Mesendoderm (in vitro differentiated cells): ENCODE measurements at regions not wholly inside any gene's neighbourhood (a gene's known extent, or its start where the extent isn't known, plus 50 kb on each side); places are given as distances from the start of the nearest gene placed in this dataset.

Source experiments
- DNase-seq: peaks from one replicate; pipeline ENCODE4 v3.0.0; 2013
- H2AK5ac ChIP-seq: 2 replicates; pipeline ENCODE4 v1.6.1; 2013; ENCODE audit warnings: low read length, inconsistent platforms
- H2BK120ac ChIP-seq: 2 replicates; pipeline ENCODE4 v1.6.1; 2013; ENCODE audit warnings: low read depth, mild to moderate bottlenecking, low read length, moderate library complexity, mixed read lengths
- H2BK15ac ChIP-seq: replicated peaks from 2 replicates; pipeline ENCODE4 v1.6.1; 2013; ENCODE audit warnings: low read depth, mild to moderate bottlenecking, moderate library complexity
- H2BK5ac ChIP-seq: 2 replicates; pipeline ENCODE4 v1.6.1; 2013; ENCODE audit warnings: low read length, inconsistent platforms
- H3K18ac ChIP-seq: 2 replicates; pipeline ENCODE4 v1.6.1; 2013; ENCODE audit warnings: mild to moderate bottlenecking, low read length, mixed read lengths
- H3K23ac ChIP-seq: one replicate; pipeline ENCODE4 v1.6.1; 2013; ENCODE audit warnings: low read length
- H3K27ac ChIP-seq: 2 replicates; pipeline ENCODE4 v1.5.1; 2013; ENCODE audit warnings: low read depth, mild to moderate bottlenecking, inconsistent platforms, low read length, moderate library complexity
- H3K27me3 ChIP-seq: 2 replicates; pipeline ENCODE4 v1.6.1; 2013; ENCODE audit warnings: low read length, control low read depth, mild to moderate bottlenecking, inconsistent platforms; ENCODE audit not compliant: insufficient read depth, poor library complexity
- H3K36me3 ChIP-seq: 2 replicates; pipeline ENCODE4 v1.6.1; 2013; ENCODE audit warnings: low read length, inconsistent platforms; ENCODE audit not compliant: control insufficient read depth, insufficient read depth
- H3K4ac ChIP-seq: one replicate; pipeline ENCODE4 v1.6.1; 2013; ENCODE audit warnings: low read depth, mild to moderate bottlenecking, low read length, moderate library complexity
- H3K4me1 ChIP-seq: 2 replicates; pipeline ENCODE4 v1.6.1; 2013; ENCODE audit warnings: low read depth, low read length, inconsistent platforms; ENCODE audit not compliant: control insufficient read depth
- H3K4me2 ChIP-seq: 2 replicates; pipeline ENCODE4 v1.6.1; 2013; ENCODE audit warnings: low read length
- H3K4me3 ChIP-seq: 2 replicates; pipeline ENCODE4 v1.5.1; 2013; ENCODE audit warnings: mild to moderate bottlenecking, low read length
- H3K56ac ChIP-seq: one replicate; pipeline ENCODE4 v1.6.1; 2013; ENCODE audit warnings: low read length
- H3K79me1 ChIP-seq: 2 replicates; pipeline ENCODE4 v1.6.1; 2013; ENCODE audit warnings: low read length, inconsistent platforms
- H3K79me2 ChIP-seq: 2 replicates; pipeline ENCODE4 v1.6.1; 2013; ENCODE audit warnings: mild to moderate bottlenecking, low read length; ENCODE audit not compliant: control insufficient read depth, insufficient read depth
- H3K9ac ChIP-seq: 2 replicates; pipeline ENCODE4 v1.6.1; 2013; ENCODE audit warnings: low read length, inconsistent platforms
- H4K5ac ChIP-seq: one replicate; pipeline ENCODE4 v1.6.1; 2013; ENCODE audit warnings: low read length
- H4K8ac ChIP-seq: one replicate; pipeline ENCODE4 v1.6.1; 2013; ENCODE audit warnings: low read depth, mild to moderate bottlenecking, control low read depth, low read length, moderate library complexity
- WGBS: extraction: QIAGEN DNeasy Blood & Tissue Kit; methylation state at CpG from one replicate; pipeline ENCODE4 v1.1.7; 2013; ENCODE audit warnings: low lambda C conversion rate, missing lambda C conversion rate; ENCODE audit not compliant: insufficient coverage; ENCODE audit errors: extremely low coverage; 5-methylcytosine and 5-hydroxymethylcytosine counted together

DNA sequence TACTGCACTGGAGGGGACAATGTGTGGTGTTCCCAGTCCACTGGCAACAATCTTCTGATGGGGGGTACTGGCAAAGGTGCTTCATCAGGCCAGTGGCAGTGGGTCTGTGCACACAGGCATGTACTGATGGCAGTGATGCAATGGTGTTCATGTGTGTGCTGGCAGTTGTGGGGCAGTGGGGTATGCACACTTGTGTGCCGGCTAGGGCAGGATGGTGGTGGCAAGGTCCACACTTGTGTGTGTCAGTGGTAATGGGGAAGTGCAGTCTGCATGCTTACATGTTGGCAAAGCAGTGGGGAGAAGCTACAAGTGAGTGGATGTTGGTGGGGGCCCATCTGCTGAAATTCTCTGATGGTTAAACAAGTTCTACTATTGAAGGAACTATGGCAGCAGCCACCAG, 504.6 kb upstream of the ZNF462 start:
- DNase-seq, result no peak
- H3K23ac ChIP-seq, result no peak overlapping the region
- no peak overlapping the region for H3K27ac ChIP-seq
- no peak overlapping the region for H3K9ac ChIP-seq
- no peaks in the 10 kb centered on the region for H3K36me3 ChIP-seq
- no peak overlapping the region for H2BK5ac ChIP-seq
- WGBS, result no CpG with 5 or more reads among the region's 1 CpG
- H3K4me1 ChIP-seq, result no peaks in the 10 kb centered on the region
- no peaks in the 10 kb centered on the region for H3K79me1 ChIP-seq
- no peak overlapping the region for H2BK120ac ChIP-seq
- H3K56ac ChIP-seq, result no peak overlapping the region
- no peak overlapping the region for H3K4ac ChIP-seq
- H3K4me2 ChIP-seq, result no peak overlapping the region
- no peak overlapping the region for H2BK15ac ChIP-seq
- no peak overlapping the region for H4K5ac ChIP-seq
- H3K18ac ChIP-seq, result no peak overlapping the region
- H2AK5ac ChIP-seq, result no peak overlapping the region
- no peak overlapping the region for H3K4me3 ChIP-seq
- no peaks in the 10 kb centered on the region for H3K27me3 ChIP-seq
- H3K79me2 ChIP-seq, result no peaks in the 10 kb centered on the region
- H4K8ac ChIP-seq, result no peak overlapping the region

DNA sequence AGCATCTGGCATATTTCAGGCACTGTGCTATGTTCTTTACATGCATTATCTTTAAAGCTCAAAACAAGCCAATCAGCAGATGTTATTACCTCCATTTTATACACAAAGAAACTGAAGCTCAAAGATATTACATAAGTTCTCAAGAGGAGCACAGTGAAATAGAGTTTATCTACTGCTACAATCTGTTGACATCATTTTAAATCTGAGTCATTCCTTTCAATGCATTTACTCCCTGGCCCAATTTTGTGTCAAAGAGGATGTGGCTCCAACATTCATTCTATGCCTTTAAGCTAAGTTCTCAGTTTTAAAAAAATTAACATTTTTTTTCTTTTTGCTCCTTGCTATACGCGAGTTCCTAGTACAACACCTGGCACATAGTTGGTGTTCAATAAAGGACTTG, 486.3 kb upstream of the ZNF462 start:
- Histone ChIP-seq H4K5ac (no peak overlapping the region), H3K27ac (no peak overlapping the region), H2BK120ac (no peak overlapping the region), H4K8ac (no peak overlapping the region), H2AK5ac (no peak overlapping the region), H3K4ac (no peak overlapping the region), H3K23ac (no peak overlapping the region), H3K18ac (no peak overlapping the region), H3K79me1 (no peaks in the 10 kb centered on the region), H2BK5ac (no peak overlapping the region), H3K4me2 (no peak overlapping the region), H3K4me3 (no peak overlapping the region), H3K27me3 (no peaks in the 10 kb centered on the region), H3K36me3 (no peaks in the 10 kb centered on the region), H3K56ac (no peak overlapping the region), H2BK15ac (no peak overlapping the region), H3K79me2 (no peaks in the 10 kb centered on the region), H3K4me1 (no peaks in the 10 kb centered on the region), H3K9ac (no peak overlapping the region)
- no CpG with 5 or more reads among the region's 2 CpGs for WGBS
- DNase-seq, result no peak

DNA sequence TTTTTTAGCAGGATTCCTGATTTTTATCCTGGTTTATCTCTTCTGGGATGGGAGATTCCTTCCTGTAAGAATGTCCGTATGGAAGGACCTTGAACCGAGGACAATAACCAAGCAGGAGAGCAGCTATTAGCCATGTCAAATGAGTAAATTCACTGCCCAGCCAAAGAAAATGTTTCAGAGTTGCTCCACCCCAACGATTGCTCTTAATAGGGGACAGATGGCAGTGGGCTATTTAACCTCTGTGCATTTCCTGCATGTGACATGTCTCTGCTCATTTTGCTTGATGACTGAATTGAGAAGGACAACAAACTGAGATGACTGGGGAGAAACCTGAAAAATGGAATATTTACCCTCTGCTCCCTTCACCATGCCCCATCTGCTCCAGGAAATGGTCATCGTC, 479.9 kb upstream of the ZNF462 start:
- H3K23ac ChIP-seq, result no peak overlapping the region
- no peak for DNase-seq
- H3K56ac ChIP-seq, result no peak overlapping the region
- no peaks in the 10 kb centered on the region for H3K36me3 ChIP-seq
- no peak overlapping the region for H4K5ac ChIP-seq
- no peak overlapping the region for H3K4me2 ChIP-seq
- no peaks in the 10 kb centered on the region for H3K79me1 ChIP-seq
- WGBS, result no CpG with 5 or more reads among the region's 4 CpGs
- no peak overlapping the region for H2AK5ac ChIP-seq
- H3K27me3 ChIP-seq, result no peaks in the 10 kb centered on the region
- no peak overlapping the region for H4K8ac ChIP-seq
- H3K4ac ChIP-seq, result no peak overlapping the region
- no peak overlapping the region for H3K4me3 ChIP-seq
- no peaks in the 10 kb centered on the region for H3K79me2 ChIP-seq
- no peak overlapping the region for H2BK120ac ChIP-seq
- no peak overlapping the region for H3K27ac ChIP-seq
- no peak overlapping the region for H3K9ac ChIP-seq
- H2BK15ac ChIP-seq, result no peak overlapping the region
- no peak overlapping the region for H2BK5ac ChIP-seq
- H3K4me1 ChIP-seq, result no peaks in the 10 kb centered on the region
- no peak overlapping the region for H3K18ac ChIP-seq

DNA sequence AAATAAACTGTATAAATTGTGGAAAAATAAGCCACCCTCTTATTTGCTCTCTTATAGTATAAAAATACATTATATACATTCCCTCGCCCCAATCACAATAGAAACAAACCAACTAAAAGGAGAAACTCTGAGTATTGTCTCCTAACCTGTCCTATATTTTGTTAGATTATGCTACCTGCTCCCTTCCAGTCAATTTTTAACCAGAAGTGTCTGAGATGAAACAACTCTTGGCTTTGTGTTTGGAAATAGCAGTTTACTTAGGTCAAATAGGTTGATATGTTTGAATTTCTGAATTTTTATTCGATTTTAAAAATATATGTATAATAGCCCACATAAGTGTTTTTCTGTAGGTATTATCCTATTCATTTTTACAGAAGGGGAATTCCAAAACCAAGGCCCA, 475.0 kb upstream of the ZNF462 start:
- no peak overlapping the region for H2BK15ac ChIP-seq
- H3K9ac ChIP-seq, result no peak overlapping the region
- DNase-seq, result no peak
- H3K4me3 ChIP-seq, result no peak overlapping the region
- 100% methylated on average over 1 of the region's 2 CpGs for WGBS
- H3K27me3 ChIP-seq, result no peaks in the 10 kb centered on the region
- no peak overlapping the region for H3K4ac ChIP-seq
- H2BK5ac ChIP-seq, result no peak overlapping the region
- no peaks in the 10 kb centered on the region for H3K36me3 ChIP-seq
- no peak overlapping the region for H2BK120ac ChIP-seq
- no peak overlapping the region for H2AK5ac ChIP-seq
- no peaks in the 10 kb centered on the region for H3K79me1 ChIP-seq
- no peak overlapping the region for H4K5ac ChIP-seq
- no peaks in the 10 kb centered on the region for H3K79me2 ChIP-seq
- no peak overlapping the region for H3K4me2 ChIP-seq
- H3K27ac ChIP-seq, result no peak overlapping the region
- no peak overlapping the region for H3K56ac ChIP-seq
- no peak overlapping the region for H3K23ac ChIP-seq
- H3K4me1 ChIP-seq, result no peaks in the 10 kb centered on the region
- H3K18ac ChIP-seq, result no peak overlapping the region
- H4K8ac ChIP-seq, result no peak overlapping the region

DNA sequence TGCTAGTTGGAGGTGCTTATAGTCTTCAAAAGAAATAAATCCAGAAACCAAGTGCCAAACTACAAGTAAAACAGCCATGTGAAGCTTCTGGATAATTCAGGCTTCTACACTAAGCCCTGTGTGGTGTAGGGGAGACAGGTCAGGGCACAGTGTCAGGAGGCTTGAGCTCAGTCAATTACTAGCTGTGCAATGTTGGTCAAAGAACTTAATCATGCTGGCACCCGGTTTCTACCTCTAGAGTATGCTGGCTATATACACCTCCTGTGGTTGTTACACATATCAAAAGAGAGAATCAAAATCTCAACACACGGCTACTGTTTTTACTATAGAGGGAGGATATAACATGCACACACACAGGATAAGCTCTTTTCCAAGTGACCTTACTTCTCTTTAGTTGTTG, 469.7 kb upstream of the ZNF462 start:
- Histone ChIP-seq H3K4ac (no peak overlapping the region), H3K4me3 (no peak overlapping the region), H3K27me3 (no peaks in the 10 kb centered on the region), H2AK5ac (no peak overlapping the region), H2BK15ac (no peak overlapping the region), H3K79me1 (no peaks in the 10 kb centered on the region), H2BK120ac (no peak overlapping the region), H2BK5ac (no peak overlapping the region), H3K79me2 (no peaks in the 10 kb centered on the region), H3K4me1 (no peaks in the 10 kb centered on the region), H3K23ac (no peak overlapping the region), H3K56ac (no peak overlapping the region), H4K5ac (no peak overlapping the region), H3K9ac (no peak overlapping the region), H3K4me2 (no peak overlapping the region), H4K8ac (no peak overlapping the region), H3K36me3 (no peaks in the 10 kb centered on the region), H3K18ac (no peak overlapping the region), H3K27ac (no peak overlapping the region)
- DNase-seq, result no peak
- no CpG with 5 or more reads among the region's 2 CpGs for WGBS

DNA sequence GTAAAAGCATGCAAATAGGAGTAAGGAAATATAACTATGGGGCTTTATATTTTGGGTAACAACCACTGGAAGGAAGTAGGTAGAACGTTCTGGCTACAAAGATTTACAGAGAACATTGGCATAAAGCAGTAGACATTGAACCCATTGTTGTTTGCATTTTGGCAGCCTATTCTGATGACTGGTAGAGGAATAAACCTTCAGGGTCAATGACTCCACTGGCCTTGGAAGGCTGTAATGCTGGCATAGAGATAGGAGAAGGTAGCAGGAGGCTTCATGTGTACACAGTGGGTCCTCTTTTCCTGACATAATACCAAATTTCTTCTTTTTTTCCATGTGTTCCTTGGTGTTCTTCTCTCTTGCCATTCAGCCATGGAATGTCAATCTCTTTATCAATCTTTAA, 462.8 kb upstream of the ZNF462 start:
- WGBS, result no CpG with 5 or more reads among the region's 1 CpG

More for the DNA sequence above, 462.8 kb upstream of the ZNF462 start:
- H4K8ac ChIP-seq, result no peak overlapping the region
- H3K4me3 ChIP-seq, result no peak overlapping the region
- no peaks in the 10 kb centered on the region for H3K36me3 ChIP-seq
- no peaks in the 10 kb centered on the region for H3K27me3 ChIP-seq
- H2BK15ac ChIP-seq, result no peak overlapping the region
- no peaks in the 10 kb centered on the region for H3K79me1 ChIP-seq
- H3K27ac ChIP-seq, result no peak overlapping the region
- no peak overlapping the region for H2BK120ac ChIP-seq
- no peak overlapping the region for H3K56ac ChIP-seq
- H2AK5ac ChIP-seq, result no peak overlapping the region
- H3K23ac ChIP-seq, result no peak overlapping the region
- no peak overlapping the region for H3K4ac ChIP-seq
- no peak overlapping the region for H3K9ac ChIP-seq
- no peaks in the 10 kb centered on the region for H3K4me1 ChIP-seq
- H3K79me2 ChIP-seq, result no peaks in the 10 kb centered on the region
- no peak overlapping the region for H4K5ac ChIP-seq
- H2BK5ac ChIP-seq, result no peak overlapping the region
- DNase-seq, result no peak
- no peak overlapping the region for H3K18ac ChIP-seq
- H3K4me2 ChIP-seq, result no peak overlapping the region
